H9 (cell line): ENCODE measurements at regions not wholly inside any gene's neighbourhood (a gene's known extent, or its start where the extent isn't known, plus 50 kb on each side); places are given as distances from the start of the nearest gene placed in this dataset.

Experiments used
- DNase-seq: peaks from one replicate; pipeline ENCODE4 v3.0.0-alpha.2; 2017
- H2AFZ ChIP-seq: one replicate; pipeline ENCODE4 v1.6.1; 2013; ENCODE audit warnings: mild to moderate bottlenecking, low read length, control low read depth, moderate library complexity
- H2AK5ac ChIP-seq: 2 replicates; pipeline ENCODE4 v1.6.1; 2013; ENCODE audit warnings: low read length, control low read depth, mixed read lengths; ENCODE audit not compliant: insufficient read length
- H2BK120ac ChIP-seq: one replicate; pipeline ENCODE4 v1.6.1; 2013; ENCODE audit warnings: low read depth, mild to moderate bottlenecking, low read length, control low read depth, inconsistent platforms; ENCODE audit not compliant: poor library complexity, severe bottlenecking
- H2BK12ac ChIP-seq: 2 replicates; pipeline ENCODE4 v1.6.1; 2013; ENCODE audit warnings: low read length, control low read depth, mixed read lengths, low read depth; ENCODE audit not compliant: insufficient read length
- H2BK15ac ChIP-seq: 2 replicates; pipeline ENCODE4 v1.6.1; 2013; ENCODE audit warnings: low read depth, low read length, control low read depth
- H2BK20ac ChIP-seq: one replicate; pipeline ENCODE4 v1.6.1; 2013; ENCODE audit warnings: low read depth, mild to moderate bottlenecking, low read length, control low read depth, inconsistent platforms; ENCODE audit not compliant: poor library complexity, severe bottlenecking
- H2BK5ac ChIP-seq: 2 replicates; pipeline ENCODE4 v1.6.1; 2013; ENCODE audit warnings: low read length, control low read depth, mixed read lengths; ENCODE audit not compliant: insufficient read length
- H3K14ac ChIP-seq: 2 replicates; pipeline ENCODE4 v1.6.1; 2013; ENCODE audit warnings: low read length, control low read depth; ENCODE audit not compliant: insufficient read depth
- H3K18ac ChIP-seq: 2 replicates; pipeline ENCODE4 v1.6.1; 2013; ENCODE audit warnings: low read depth, mild to moderate bottlenecking, mixed read lengths, low read length, control low read depth; ENCODE audit not compliant: insufficient read length
- H3K23ac ChIP-seq: 2 replicates; pipeline ENCODE4 v1.6.1; 2013; ENCODE audit warnings: low read length, control low read depth, mixed read lengths, low read depth; ENCODE audit not compliant: insufficient read length
- H3K23me2 ChIP-seq: 2 replicates; pipeline ENCODE4 v1.6.1; 2013; ENCODE audit warnings: low read depth, mild to moderate bottlenecking, mixed read lengths, low read length, control low read depth; ENCODE audit not compliant: insufficient read length, poor library complexity, severe bottlenecking
- H3K27ac ChIP-seq: 2 replicates; pipeline ENCODE4 v1.5.1; 2013; ENCODE audit warnings: low read length, control low read depth, mixed read lengths, low read depth; ENCODE audit not compliant: insufficient read length
- H3K27me3 ChIP-seq: 2 replicates; pipeline ENCODE4 v1.6.1; 2013; ENCODE audit warnings: low read length, control low read depth, inconsistent platforms; ENCODE audit not compliant: insufficient read depth
- H3K4ac ChIP-seq: 2 replicates; pipeline ENCODE4 v1.6.1; 2013; ENCODE audit warnings: low read depth, mild to moderate bottlenecking, control low read depth, inconsistent platforms, low read length, moderate library complexity
- H3K4me1 ChIP-seq: 2 replicates; pipeline ENCODE4 v1.6.1; 2013; ENCODE audit warnings: low read length, control low read depth, inconsistent platforms; ENCODE audit not compliant: insufficient read depth
- H3K4me2 ChIP-seq: 2 replicates; pipeline ENCODE4 v1.6.1; 2013; ENCODE audit warnings: low read length, control low read depth, mixed read lengths; ENCODE audit not compliant: insufficient read length, insufficient read depth
- H3K56ac ChIP-seq: 2 replicates; pipeline ENCODE4 v1.6.1; 2013; ENCODE audit warnings: low read depth, mild to moderate bottlenecking, mixed read lengths, low read length, control low read depth; ENCODE audit not compliant: insufficient read length
- H3K79me1 ChIP-seq: 2 replicates; pipeline ENCODE4 v1.6.1; 2013; ENCODE audit warnings: low read depth, mild to moderate bottlenecking, moderate library complexity, low read length, control low read depth, inconsistent platforms; ENCODE audit not compliant: insufficient read depth, poor library complexity, severe bottlenecking
- H3K79me2 ChIP-seq: 2 replicates; pipeline ENCODE4 v1.6.1; 2013; ENCODE audit warnings: low read length, control low read depth, inconsistent platforms; ENCODE audit not compliant: insufficient read depth
- H3K9ac ChIP-seq: 2 replicates; pipeline ENCODE4 v1.6.1; 2013; ENCODE audit warnings: low read length, control low read depth, mixed read lengths; ENCODE audit not compliant: insufficient read length; ENCODE audit errors: extremely low read depth
- H3K9me3 ChIP-seq: one replicate; pipeline ENCODE4 v1.6.1; 2013; ENCODE audit warnings: low read depth, low read length, inconsistent platforms; ENCODE audit not compliant: control insufficient read depth
- H3T11ph ChIP-seq: one replicate; pipeline ENCODE4 v1.6.1; 2013; ENCODE audit warnings: mild to moderate bottlenecking, low read length, control low read depth, inconsistent platforms
- H4K20me1 ChIP-seq: one replicate; pipeline ENCODE4 v1.6.1; 2013; ENCODE audit not compliant: control insufficient read depth, insufficient read length, insufficient read depth
- H4K5ac ChIP-seq: 2 replicates; pipeline ENCODE4 v1.6.1; 2013; ENCODE audit warnings: low read depth, mild to moderate bottlenecking, mixed read lengths, low read length, control low read depth; ENCODE audit not compliant: insufficient read length
- H4K8ac ChIP-seq: replicated peaks from 2 replicates; pipeline ENCODE4 v1.6.1; 2013; ENCODE audit warnings: low read length, control low read depth, mixed read lengths, low read depth; ENCODE audit not compliant: insufficient read length
- H4K91ac ChIP-seq: 2 replicates; pipeline ENCODE4 v1.6.1; 2013; ENCODE audit warnings: low read depth, mild to moderate bottlenecking, moderate library complexity, mixed read lengths, low read length, control low read depth; ENCODE audit not compliant: insufficient read length
- H3K27ac Mint-ChIP-seq, 3 experiments: 2 replicates in 2 of 3; 3 replicates in 1 of 3; pipeline ENCODE4 v1.8.0; 2020 to 2021; ENCODE audit warnings: mixed read lengths in 3 of 3, mild to moderate bottlenecking in 1 of 3, moderate library complexity in 1 of 3
- H3K27me3 Mint-ChIP-seq: 2 replicates; pipeline ENCODE4 v1.8.0; 2021; ENCODE audit warnings: low read depth, mild to moderate bottlenecking, moderate library complexity, mixed read lengths
- H3K36me3 Mint-ChIP-seq, 3 experiments: 2 replicates in 2 of 3; 3 replicates in 1 of 3; pipeline ENCODE4 v1.8.0; 2020 to 2021; ENCODE audit warnings: low read depth in 3 of 3, mixed read lengths in 3 of 3; ENCODE audit not compliant: insufficient read depth in 1 of 3
- H3K4me1 Mint-ChIP-seq, 2 experiments: 2 replicates each; pipeline ENCODE4 v1.8.0; 2020; ENCODE audit warnings: mixed read lengths in 2 of 2
- H3K4me3 Mint-ChIP-seq, 2 experiments: 2 replicates in 1 of 2; 3 replicates in 1 of 2; pipeline ENCODE4 v1.8.0; 2020 to 2021; ENCODE audit warnings: mild to moderate bottlenecking in 2 of 2, mixed read lengths in 2 of 2, moderate library complexity in 1 of 2
- H3K9me3 Mint-ChIP-seq, 2 experiments: 2 replicates in 1 of 2; 3 replicates in 1 of 2; pipeline ENCODE4 v1.8.0; 2020; ENCODE audit warnings: mild to moderate bottlenecking in 2 of 2, mixed read lengths in 2 of 2, moderate library complexity in 1 of 2
- WGBS: extraction: QIAGEN DNeasy Blood & Tissue Kit; methylation state at CpG from one replicate; pipeline ENCODE4 v1.1.7; 2013; ENCODE audit warnings: missing lambda C conversion rate, low lambda C conversion rate, mixed read lengths; ENCODE audit not compliant: insufficient read length; ENCODE audit errors: extremely low coverage; 5-methylcytosine and 5-hydroxymethylcytosine counted together
- TF ChIP-seq, protein P1 (sequence below): fragments of 200-600 bp; sonication (generic); conservative IDR thresholded peaks from 3 replicates; pipeline ENCODE4 v1.8.0; 2021; ENCODE audit warnings: antibody characterized with exemption, mild to moderate bottlenecking

GRCh38 chr2:15737314-15738224 is 145.9 kb downstream of the DDX1 start:
- H3K27ac ChIP-seq: no peak overlapping the region
- H3K4ac ChIP-seq: no peak overlapping the region
- H4K8ac ChIP-seq: no peak overlapping the region
- 0 out of 2 replicates have a peak, but pooled peaks cover 3% of the 10 kb centered on the region for H3K4me1 ChIP-seq
- Mint-ChIP-seq H3K4me1 (peaks cover 18 to 21% of the 10 kb centered on the region in 2 experiments), H3K27me3 (peaks cover 3% of the 10 kb centered on the region; the same call in 1 of the 2 replicates), H3K9me3 (peaks cover 2 to 8% of the 10 kb centered on the region in 2 experiments; a peak in 3 of 5 replicates), H3K27ac (no peak overlapping the region), H3K4me3 (no peak overlapping the region), H3K36me3 (peaks cover 0 to 4% (median 0%) of the 10 kb centered on the region in 3 experiments; a peak in 1 of 7 replicates)
- TF ChIP-seq, protein P1, sequence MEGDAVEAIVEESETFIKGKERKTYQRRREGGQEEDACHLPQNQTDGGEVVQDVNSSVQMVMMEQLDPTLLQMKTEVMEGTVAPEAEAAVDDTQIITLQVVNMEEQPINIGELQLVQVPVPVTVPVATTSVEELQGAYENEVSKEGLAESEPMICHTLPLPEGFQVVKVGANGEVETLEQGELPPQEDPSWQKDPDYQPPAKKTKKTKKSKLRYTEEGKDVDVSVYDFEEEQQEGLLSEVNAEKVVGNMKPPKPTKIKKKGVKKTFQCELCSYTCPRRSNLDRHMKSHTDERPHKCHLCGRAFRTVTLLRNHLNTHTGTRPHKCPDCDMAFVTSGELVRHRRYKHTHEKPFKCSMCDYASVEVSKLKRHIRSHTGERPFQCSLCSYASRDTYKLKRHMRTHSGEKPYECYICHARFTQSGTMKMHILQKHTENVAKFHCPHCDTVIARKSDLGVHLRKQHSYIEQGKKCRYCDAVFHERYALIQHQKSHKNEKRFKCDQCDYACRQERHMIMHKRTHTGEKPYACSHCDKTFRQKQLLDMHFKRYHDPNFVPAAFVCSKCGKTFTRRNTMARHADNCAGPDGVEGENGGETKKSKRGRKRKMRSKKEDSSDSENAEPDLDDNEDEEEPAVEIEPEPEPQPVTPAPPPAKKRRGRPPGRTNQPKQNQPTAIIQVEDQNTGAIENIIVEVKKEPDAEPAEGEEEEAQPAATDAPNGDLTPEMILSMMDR: no peak
- no peaks in the 10 kb centered on the region for H3K79me2 ChIP-seq
- H4K91ac ChIP-seq: no peak overlapping the region
- no peaks in the 10 kb centered on the region for H3K23me2 ChIP-seq
- H3K27me3 ChIP-seq: no peaks in the 10 kb centered on the region
- no peak overlapping the region for H2BK12ac ChIP-seq
- no peak overlapping the region for H3K23ac ChIP-seq
- H2BK15ac ChIP-seq: no peak overlapping the region
- H2BK120ac ChIP-seq: no peak overlapping the region
- no peaks in the 10 kb centered on the region for H4K20me1 ChIP-seq
- no peak overlapping the region for H3K4me2 ChIP-seq
- no peak overlapping the region for H4K5ac ChIP-seq
- H2AFZ ChIP-seq: no peak overlapping the region
- no CpG with 5 or more reads among the region's 5 CpGs for WGBS
- peak; percentile 1 for DNase-seq
- H2BK20ac ChIP-seq: no peak overlapping the region
- H2AK5ac ChIP-seq: no peak overlapping the region
- no peaks in the 10 kb centered on the region for H3K9me3 ChIP-seq
- no peak overlapping the region for H3K18ac ChIP-seq
- H3K9ac ChIP-seq: no peak overlapping the region
- no peak overlapping the region for H3K14ac ChIP-seq
- no peak overlapping the region for H2BK5ac ChIP-seq
- no peak overlapping the region for H3K56ac ChIP-seq
- H3K79me1 ChIP-seq: no peaks in the 10 kb centered on the region
- no peak overlapping the region for H3T11ph ChIP-seq
